ENCODE measurements at regions not wholly inside any gene's neighbourhood (a gene's known extent, or its start where the extent isn't known, plus 50 kb on each side); places are given as distances from the start of the nearest gene placed in this dataset.

DNA sequence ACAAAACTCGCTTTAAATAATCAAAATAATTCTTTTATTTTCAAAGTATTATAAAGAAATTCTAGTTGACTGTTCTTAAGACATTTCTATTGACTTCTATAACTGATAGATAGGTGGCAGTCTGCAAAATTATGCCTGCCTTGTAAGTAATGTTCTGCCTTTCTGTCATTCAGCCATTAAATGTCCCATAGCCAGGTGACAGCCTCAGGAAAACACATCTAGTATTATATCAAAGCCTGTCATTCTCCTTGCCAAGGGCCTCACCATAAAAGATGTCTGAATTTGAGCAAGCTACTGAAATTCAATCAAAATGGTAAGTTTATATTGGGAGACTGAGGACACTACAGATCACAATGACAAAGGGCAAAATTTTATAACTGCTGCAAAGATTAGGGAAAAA, 170.4 kb upstream of the COX7C start:
- TF ChIP-seq EP300 (IDR thresholded peaks at IDR 0.05) (no peak), POLR2A (IDR thresholded peaks at IDR 0.05) (no peak)
